ENCODE measurements at regions not wholly inside any gene's neighbourhood (a gene's known extent, or its start where the extent isn't known, plus 50 kb on each side); places are given as distances from the start of the nearest gene placed in this dataset.

GRCh38 chr10:78250313-78251015 lies 216.8 kb downstream of the RPS24 start:
- no peak for DNase-seq

DNA sequence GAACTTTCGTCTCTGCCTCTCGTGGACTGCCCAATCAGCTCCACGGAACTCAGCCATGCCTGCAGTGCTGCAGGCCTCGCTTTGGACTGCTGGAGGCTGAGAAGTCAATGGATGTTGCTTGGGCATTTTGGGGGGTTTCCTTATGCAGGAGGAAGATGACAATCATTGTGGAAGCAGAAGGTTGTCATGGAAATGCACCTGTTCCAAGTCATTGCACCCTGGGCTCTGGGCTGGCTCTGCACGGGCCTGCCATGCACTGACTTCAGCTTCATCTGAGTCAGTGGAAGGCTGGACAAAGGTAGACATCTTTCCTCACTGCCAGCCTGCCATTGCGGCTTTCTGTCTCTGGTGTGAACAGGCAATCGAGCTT lies 217.3 kb downstream of the RPS24 start:
- DNase-seq, result no peak

DNA sequence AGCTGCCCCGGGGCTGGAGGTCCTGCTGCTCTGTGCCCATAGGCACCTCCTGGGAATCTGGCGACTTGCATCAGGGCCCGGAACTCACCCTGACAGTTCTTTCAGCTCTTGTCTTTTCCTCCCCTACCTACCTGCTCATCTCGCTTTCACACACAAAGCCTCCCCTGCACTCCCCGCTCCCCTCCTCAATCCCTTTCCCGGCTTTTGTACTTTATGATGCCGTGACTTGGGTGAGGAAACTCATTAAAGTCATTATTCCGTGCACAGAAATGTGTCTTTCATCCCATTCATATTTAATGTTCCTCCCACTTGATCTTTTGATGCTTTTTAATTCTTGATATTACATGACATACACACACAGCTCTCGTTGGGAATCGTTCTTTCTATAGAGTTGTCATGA lies 218.6 kb downstream of the RPS24 start:
- no peak for DNase-seq

GRCh38 chr10:78253063-78253853 lies 219.6 kb downstream of the RPS24 start:
- DNase-seq, result no peak

DNA sequence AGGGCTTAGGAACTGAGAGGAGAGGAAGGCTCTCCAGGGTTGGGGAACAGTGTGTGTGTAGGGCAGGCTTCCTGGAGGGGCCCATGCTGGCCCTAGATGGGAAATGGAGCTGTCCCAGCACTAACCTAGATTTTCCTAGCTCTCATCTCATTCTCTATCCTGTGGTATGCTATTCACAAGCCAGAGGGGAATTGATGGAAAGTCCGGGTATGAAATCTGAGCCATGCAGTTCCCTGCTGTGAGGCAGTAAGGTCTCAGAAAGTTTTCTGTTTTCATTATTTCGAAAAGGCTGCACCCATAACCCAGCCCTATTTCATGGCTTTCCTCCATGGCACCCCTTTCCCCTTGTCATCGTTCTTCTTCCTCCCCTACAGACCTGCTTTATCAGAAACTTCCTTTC lies 220.3 kb downstream of the RPS24 start:
- DNase-seq, result no peak

DNA sequence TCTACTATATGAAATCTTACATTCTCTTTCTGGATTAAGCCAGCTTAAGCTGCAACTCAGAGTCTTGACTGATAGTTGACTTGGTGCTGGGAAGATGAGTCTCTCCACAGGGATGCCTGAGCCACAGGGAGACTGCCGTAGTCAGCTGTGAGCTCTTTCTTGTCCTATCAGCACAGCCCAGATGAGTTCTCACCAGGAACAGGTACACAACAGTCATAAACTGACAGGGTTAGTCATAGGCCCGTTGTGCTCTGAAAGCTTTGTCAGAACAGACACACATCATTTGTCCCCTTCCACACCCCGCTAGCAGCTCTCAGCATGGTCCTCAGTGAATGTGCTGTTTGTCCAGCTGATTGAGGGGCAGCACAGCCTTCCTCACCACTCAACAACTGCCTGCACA lies 221.6 kb downstream of the RPS24 start:
- DNase-seq, result no peak

- DNase-seq, result peak; percentile 90
Observed at GRCh38 chr10:78255796-78256638, 222.4 kb downstream of the RPS24 start.

DNA sequence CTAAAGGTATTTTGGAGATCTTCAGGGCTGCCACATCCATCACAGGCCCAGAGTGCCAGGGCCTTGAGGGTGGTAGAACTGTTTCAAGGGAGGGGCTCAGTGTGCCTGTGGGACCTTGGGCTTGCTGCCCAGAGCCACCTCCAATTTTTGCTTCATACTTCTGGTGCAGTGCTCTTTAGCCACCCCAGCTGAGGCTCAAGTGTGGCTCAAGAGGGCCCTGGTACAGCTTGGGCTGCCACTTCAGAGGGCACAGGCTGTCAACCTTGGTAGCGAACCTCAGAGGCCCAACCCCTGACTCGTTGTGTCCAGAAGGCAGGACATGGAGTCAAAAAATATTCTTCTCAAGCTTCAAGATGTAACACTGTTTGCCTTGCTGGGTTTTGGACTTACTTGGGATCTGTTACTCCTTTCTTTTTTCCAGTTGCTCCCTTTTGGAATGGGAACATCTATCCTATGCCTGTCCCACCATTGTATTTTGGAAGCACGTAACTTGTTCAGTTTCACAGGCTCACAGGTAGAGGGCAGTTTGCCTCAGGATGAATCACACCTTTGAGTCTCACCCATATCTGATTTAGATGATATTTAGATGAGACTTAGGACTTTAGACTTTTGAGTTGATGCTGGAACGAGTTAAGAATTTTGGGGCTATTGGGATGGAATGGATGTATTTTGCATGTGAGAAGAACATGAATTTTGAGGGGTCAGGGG lies 224.8 kb downstream of the RPS24 start:
- DNase-seq, result no peak

DNA sequence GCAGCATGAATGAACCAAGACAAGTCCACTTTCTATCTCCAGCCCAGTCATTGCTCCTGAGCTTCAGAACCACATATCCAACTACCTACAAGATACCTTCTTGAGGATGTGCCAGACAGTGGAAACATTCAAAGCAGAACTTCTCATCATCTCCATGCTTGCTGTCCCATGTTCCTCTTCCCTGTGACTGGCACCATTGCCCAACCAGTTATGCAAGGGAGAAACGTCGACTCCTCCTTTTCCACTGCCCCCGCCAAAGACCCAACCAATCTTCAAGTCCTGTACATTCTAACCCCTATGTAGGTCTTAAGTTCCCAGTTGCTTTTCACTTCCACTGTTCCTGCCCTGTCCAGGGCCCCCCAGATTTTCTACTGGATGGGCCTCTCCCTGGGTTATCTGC lies 225.7 kb downstream of the RPS24 start:
- DNase-seq, result no peak

DNA sequence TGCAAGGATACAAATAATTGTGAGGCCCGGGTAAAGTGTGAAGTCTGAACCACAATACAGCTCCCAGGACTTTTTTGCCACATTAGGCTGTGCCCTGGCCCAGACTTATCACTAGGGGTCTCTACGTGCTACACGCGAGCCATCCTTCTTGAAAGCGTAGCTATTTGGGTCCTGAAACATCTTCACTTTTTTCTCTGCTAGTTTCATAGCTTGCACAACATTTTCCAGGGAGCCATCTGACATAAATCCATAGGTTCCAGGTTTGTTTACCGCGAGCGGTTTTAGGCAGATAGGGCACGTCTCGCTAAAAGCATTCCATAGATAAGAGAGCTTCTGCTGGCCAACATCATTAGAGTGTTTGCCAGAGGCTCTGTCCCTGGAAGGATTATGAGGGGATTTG lies 226.5 kb downstream of the RPS24 start:
- DNase-seq, result no peak

DNA sequence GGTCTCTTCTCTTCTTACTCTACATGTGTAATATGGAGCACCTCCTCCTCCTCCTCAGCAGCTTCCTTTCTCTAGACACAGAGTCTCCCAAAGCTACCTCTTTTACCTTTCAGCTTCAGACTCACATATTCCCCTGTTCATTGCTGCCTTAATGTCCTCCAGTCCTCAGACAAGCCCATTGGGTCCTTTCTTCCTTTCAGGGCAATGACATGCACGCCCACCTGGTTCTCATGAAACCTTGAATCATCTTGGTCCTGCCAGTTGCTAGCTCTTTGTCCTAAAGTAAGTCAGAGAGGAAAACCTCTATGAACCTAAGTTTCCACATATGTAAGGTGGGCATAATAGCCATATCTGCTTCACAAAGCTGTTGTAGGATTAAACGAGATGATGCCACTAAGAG lies 227.0 kb downstream of the RPS24 start:
- DNase-seq, result no peak

GRCh38 chr10:78261291-78261690 lies 227.6 kb downstream of the RPS24 start:
- DNase-seq, result no peak

- no peak for DNase-seq
Observed at GRCh38 chr10:78262860-78263259, 229.2 kb downstream of the RPS24 start.

DNA sequence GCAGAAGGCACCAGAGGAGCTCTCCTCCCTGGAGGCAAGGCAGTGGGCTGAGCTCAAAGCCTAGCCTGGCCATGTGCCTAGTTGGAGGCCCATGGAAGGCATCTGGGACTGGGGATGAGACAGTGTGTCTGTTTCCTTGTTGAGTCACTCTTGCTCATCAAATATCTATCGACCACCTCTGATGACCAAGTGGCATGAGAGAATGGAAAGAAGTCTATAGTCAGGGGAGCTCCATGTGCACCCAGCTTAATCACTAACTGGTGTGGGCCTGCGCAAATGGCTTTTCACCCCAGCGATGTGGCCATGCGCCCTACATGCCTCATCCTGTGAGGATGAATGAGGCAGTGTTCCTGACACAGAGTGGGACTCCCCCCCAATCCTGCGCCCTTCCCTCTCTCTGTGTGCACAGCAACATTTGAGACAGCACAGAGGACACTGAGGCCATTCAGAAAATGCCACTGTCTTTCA lies 229.9 kb downstream of the RPS24 start:
- DNase-seq, result no peak

DNA sequence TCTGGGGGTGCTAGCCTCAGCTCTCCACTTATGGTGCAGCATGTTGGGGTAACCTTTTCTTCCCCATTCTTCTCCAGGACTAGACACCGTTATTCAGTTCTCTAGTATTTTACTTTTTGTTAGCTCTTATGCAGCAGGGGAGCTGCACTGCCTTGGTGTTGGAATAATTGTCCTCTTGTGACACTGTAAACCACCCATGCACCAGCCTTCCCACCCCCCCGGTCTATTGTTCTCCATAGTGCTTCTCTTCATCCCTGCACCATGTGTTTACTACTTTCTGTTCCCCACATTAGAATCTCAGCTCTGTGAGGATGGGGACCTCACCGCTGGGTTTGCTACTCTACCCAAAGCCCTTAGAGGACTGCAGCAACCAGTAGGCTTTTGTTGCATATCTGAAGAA lies 230.7 kb downstream of the RPS24 start:
- no peak for DNase-seq

DNA sequence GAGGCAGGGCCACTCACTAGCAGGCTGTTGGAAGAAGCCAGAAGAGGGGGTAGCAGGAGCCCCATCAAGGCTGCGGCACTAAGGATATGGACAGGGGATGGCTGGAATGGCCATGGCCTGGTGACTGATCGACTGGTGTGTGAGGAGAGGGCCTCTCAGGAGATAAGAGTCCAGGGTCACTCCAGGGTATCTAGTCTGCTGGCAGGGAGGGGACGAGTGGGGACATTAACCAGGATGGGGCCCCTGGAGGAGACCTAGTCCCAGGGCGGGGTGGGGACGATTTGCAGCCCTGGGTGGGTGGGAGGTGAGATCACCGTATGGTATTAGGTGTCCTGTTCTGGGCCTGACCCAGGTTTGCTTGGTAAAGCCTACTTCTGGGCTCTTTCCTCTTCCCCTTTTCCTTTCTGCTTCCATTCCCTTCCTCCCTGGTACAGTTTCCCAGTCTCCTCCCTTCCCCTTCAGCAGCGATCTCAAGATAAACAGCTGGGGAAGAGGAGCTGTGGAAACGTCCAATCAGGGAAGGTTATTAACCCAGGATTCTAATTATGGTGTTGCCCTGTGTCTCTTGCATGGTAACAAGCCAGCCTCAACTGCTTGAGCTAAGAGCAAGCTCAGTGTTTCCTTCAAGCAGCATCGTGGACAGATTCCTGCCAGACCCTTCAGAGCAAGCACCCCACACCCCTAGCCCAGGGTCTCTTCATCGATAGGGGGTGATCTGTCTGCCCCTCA lies 233.2 kb downstream of the RPS24 start:
- DNase-seq, result no peak

- DNase-seq, result no peak
Observed at GRCh38 chr10:78267598-78267997, 233.9 kb downstream of the RPS24 start.

DNA sequence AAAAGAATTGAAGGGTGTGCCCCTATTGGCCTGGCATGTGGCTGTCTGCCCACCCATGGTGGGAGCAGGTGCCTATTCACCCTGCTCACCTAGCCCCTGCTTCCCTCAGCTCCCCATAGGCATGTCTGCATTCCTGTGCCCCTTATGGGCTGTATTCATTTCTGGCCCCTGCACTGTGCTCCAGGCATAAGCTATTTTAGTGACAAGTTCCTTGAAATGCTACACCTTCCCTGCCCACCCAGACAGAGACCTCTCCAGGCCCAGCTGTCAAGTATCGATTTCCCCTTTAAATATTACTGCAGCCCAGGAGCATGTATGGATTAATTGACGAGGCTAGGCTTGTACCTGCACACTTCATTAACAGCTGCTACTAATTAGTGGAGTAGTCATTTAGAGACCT lies 235.4 kb downstream of the RPS24 start:
- no peak for DNase-seq

DNA sequence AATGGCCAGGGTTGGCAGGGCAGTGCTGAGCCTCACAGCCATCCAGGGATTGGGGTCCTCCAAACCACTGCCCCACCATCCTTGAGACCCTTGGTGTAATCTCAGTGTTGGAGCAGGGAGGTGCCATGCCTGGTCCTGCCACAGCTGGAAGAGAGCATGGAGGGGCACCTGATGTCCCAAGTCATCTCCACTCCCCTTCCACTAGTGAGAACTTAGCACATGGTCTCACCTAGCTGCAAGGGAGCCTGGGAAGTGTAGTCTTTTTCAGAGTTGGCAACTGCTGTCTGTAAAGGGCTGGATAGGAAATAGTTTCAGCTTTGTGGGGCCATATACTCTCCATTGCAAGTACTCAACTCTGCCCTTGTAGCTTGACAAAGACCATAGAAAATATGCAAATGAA lies 238.7 kb downstream of the RPS24 start:
- no peak for DNase-seq

DNA sequence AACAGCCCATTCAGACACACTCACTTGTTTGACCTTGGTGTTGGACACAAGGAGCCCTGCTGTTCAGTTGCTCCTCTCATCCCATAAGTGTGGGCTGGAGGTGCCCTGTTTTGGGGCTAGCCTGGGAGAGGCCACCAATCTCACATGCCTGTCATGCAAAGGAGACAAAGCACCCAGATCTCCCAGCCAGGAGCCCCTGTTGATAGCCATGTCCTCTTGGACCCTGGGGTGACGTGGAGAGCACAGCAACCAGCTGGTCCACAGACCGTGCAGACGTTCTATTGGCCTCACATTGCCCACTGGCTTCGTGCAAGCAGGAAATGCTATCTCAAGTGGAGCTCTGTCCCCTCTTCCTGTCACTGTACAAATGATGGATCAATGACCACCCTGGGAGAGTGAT lies 240.8 kb downstream of the RPS24 start:
- no peak for DNase-seq

GRCh38 chr10:78276139-78276538 lies 242.5 kb downstream of the RPS24 start:
- no peak for DNase-seq

GRCh38 chr10:78277314-78278057 lies 243.8 kb downstream of the RPS24 start:
- no peak for DNase-seq

All from OCI-M1 (cell line).